Ovary (tissue), 3 donors: ENCODE measurements at regions not wholly inside any gene's neighbourhood (a gene's known extent, or its start where the extent isn't known, plus 50 kb on each side); places are given as distances from the start of the nearest gene placed in this dataset.

Source experiments
- CTCF ChIP-seq, 3 donors: fragments of 450-650 bp in 2 of 3; fragments of 200-600 bp in 1 of 3; IDR thresholded peaks; one replicate each; pipeline versions ENCODE4 v1.5.1 to v1.8.0; 2016 to 2022; ENCODE audit warnings: antibody characterized with exemption in 3 of 3, mild to moderate bottlenecking in 1 of 3
- EP300 ChIP-seq: sonication (generic); formaldehyde crosslinking; IDR thresholded peaks from one replicate; pipeline ENCODE4 v1.6.1; 2017; ENCODE audit warnings: antibody characterized with exemption
- donor health status: DM: no; HTN: no; CAD: no.

DNA sequence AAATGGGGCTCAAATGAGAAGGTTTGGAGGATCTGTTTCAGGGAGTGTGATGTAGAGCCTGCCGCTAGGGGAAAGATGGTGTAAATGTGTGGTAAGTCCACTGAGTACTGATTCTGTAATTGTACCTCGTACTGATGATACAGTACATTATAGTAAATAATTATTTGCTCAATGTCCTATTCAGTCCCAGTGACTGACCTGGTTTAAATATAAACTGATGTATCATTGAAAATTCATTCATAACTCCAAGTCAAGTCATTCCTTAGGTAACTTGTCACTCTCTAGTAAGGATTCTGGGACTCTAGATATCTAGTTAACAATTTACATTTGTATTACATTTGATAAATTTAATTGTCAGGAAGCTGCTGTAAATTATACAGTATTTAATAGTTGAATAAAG lies 667.3 kb downstream of the DTWD2 start:
- no peak for TF ChIP-seq CTCF (IDR thresholded peaks at IDR 0.05)
- no peak for TF ChIP-seq EP300
